ENCODE measurements at regions not wholly inside any gene's neighbourhood (a gene's known extent, or its start where the extent isn't known, plus 50 kb on each side); places are given as distances from the start of the nearest gene placed in this dataset.

DNA sequence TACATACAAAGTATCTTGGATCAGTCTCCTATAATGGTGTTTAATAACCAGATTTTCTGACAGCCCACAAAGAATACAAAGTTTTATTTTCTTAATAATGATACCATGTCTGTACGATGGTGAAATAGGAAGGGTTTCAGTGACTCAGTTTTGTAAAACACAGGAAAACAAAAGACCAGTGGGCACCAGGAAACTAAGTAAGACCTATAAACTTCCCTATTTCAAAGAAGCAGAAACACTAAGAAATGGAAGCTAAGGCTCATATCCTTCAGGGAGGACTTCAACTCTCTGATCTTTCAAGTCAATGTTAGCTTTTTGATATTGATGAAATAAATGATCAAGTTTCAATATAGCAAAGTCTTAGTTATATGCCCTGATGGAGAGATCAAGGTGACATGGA is 196.0 kb downstream of the DUSP6 start:
- TF ChIP-seq CREB1 (IDR thresholded peaks at IDR 0.05; ENCODE audit: low read depth) = no peak
- TF ChIP-seq YY1 (IDR thresholded peaks at IDR 0.05; ENCODE audit: low read depth) = no peak
- no peak for TF ChIP-seq EGR1 (IDR thresholded peaks at IDR 0.05)
- no peak for TF ChIP-seq CEBPB (IDR thresholded peaks at IDR 0.05)
- TF ChIP-seq ZBTB7A (IDR thresholded peaks at IDR 0.05; ENCODE audit: low read depth) = no peak
- TF ChIP-seq RAD21 (IDR thresholded peaks at IDR 0.05; ENCODE audit: low read depth) = no peak
- TF ChIP-seq, protein P1, sequence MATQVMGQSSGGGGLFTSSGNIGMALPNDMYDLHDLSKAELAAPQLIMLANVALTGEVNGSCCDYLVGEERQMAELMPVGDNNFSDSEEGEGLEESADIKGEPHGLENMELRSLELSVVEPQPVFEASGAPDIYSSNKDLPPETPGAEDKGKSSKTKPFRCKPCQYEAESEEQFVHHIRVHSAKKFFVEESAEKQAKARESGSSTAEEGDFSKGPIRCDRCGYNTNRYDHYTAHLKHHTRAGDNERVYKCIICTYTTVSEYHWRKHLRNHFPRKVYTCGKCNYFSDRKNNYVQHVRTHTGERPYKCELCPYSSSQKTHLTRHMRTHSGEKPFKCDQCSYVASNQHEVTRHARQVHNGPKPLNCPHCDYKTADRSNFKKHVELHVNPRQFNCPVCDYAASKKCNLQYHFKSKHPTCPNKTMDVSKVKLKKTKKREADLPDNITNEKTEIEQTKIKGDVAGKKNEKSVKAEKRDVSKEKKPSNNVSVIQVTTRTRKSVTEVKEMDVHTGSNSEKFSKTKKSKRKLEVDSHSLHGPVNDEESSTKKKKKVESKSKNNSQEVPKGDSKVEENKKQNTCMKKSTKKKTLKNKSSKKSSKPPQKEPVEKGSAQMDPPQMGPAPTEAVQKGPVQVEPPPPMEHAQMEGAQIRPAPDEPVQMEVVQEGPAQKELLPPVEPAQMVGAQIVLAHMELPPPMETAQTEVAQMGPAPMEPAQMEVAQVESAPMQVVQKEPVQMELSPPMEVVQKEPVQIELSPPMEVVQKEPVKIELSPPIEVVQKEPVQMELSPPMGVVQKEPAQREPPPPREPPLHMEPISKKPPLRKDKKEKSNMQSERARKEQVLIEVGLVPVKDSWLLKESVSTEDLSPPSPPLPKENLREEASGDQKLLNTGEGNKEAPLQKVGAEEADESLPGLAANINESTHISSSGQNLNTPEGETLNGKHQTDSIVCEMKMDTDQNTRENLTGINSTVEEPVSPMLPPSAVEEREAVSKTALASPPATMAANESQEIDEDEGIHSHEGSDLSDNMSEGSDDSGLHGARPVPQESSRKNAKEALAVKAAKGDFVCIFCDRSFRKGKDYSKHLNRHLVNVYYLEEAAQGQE (IDR thresholded peaks at IDR 0.05; ENCODE audit: low read depth) = no peak
- no peak for TF ChIP-seq TAF1 (IDR thresholded peaks at IDR 0.05; ENCODE audit: low read depth)
- TF ChIP-seq TEAD4 (IDR thresholded peaks at IDR 0.05) = no peak
- TF ChIP-seq FOXM1 (IDR thresholded peaks at IDR 0.05; ENCODE audit: borderline replicate concordance, low read depth) = no peak
- TF ChIP-seq, protein P2, sequence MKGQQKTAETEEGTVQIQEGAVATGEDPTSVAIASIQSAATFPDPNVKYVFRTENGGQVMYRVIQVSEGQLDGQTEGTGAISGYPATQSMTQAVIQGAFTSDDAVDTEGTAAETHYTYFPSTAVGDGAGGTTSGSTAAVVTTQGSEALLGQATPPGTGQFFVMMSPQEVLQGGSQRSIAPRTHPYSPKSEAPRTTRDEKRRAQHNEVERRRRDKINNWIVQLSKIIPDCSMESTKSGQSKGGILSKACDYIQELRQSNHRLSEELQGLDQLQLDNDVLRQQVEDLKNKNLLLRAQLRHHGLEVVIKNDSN (IDR thresholded peaks at IDR 0.05) = no peak
- no peak for TF ChIP-seq EP300 (IDR thresholded peaks at IDR 0.05; ENCODE audit: borderline replicate concordance)
